ENCODE measurements at regions not wholly inside any gene's neighbourhood (a gene's known extent, or its start where the extent isn't known, plus 50 kb on each side); places are given as distances from the start of the nearest gene placed in this dataset.

DNA sequence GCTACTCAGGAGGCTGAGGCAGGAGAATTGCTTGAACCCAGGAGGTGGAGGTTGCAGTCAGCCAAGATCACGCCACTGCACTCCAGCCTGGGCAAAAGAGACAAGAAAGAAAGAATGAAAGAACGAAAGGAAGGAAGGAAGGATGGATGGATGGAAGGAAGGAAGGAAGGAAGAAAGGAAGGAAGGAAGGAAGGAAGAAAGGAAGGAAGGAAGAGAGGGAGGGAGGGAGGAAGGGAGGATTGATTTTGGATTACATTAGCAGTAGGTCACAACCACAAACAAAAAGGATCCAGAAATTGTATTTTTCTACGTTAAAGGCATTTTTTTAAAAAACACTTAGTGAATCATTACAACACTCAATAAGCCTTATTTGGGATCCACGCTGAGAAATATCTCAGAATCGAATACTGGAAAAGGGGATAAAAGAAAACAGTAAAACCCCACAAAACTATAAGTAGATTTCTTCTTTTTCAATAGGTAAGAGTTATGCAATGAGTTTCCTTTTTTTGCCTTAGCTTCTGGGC is 136.9 kb upstream of the FREM1 start:
- no TSS peak for BruUV-seq (replicated peaks)
- DNase-seq (ENCODE audit: low read depth, low spot score), result no peak
- Histone ChIP-seq H3K9me3 (ENCODE audit: control insufficient read depth, insufficient read depth, low read depth, low read length) (no peaks in the 10 kb centered on the region), H3K27ac (ENCODE audit: low read length) (no peak overlapping the region), H3K27me3 (ENCODE audit: control insufficient read depth, insufficient read depth, low read length) (no peaks in the 10 kb centered on the region), H3K4me1 (ENCODE audit: control insufficient read depth, insufficient read depth, low read length) (no peaks in the 10 kb centered on the region), H3K36me3 (ENCODE audit: control insufficient read depth, insufficient read depth, low read length) (no peaks in the 10 kb centered on the region), H3K4me3 (ENCODE audit: low read depth in 2 of 2, low read length in 2 of 2) (no peak overlapping the region)
- ChIA-PET POLR2A (no interaction called here), CTCF (no interaction called here)
- in situ Hi-C loops (cut with HindIII; ENCODE audit: low pct_unique_long_range_greater_than_20kb, low sequenced_read_pairs), result no loop called here
- ATAC-seq, result no peak
- intact Hi-C loops (cut with micrococcal nuclease; ENCODE audit: unreplicated experiment), result no loop called here
- no peak for TF ChIP-seq POLR2AphosphoS5 (IDR thresholded peaks at IDR 0.05; ENCODE audit: low read depth, low read length)
- TF ChIP-seq, protein P1, sequence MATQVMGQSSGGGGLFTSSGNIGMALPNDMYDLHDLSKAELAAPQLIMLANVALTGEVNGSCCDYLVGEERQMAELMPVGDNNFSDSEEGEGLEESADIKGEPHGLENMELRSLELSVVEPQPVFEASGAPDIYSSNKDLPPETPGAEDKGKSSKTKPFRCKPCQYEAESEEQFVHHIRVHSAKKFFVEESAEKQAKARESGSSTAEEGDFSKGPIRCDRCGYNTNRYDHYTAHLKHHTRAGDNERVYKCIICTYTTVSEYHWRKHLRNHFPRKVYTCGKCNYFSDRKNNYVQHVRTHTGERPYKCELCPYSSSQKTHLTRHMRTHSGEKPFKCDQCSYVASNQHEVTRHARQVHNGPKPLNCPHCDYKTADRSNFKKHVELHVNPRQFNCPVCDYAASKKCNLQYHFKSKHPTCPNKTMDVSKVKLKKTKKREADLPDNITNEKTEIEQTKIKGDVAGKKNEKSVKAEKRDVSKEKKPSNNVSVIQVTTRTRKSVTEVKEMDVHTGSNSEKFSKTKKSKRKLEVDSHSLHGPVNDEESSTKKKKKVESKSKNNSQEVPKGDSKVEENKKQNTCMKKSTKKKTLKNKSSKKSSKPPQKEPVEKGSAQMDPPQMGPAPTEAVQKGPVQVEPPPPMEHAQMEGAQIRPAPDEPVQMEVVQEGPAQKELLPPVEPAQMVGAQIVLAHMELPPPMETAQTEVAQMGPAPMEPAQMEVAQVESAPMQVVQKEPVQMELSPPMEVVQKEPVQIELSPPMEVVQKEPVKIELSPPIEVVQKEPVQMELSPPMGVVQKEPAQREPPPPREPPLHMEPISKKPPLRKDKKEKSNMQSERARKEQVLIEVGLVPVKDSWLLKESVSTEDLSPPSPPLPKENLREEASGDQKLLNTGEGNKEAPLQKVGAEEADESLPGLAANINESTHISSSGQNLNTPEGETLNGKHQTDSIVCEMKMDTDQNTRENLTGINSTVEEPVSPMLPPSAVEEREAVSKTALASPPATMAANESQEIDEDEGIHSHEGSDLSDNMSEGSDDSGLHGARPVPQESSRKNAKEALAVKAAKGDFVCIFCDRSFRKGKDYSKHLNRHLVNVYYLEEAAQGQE (IDR thresholded peaks at IDR 0.05; ENCODE audit: insufficient read depth in 1 of 2, low read depth in 2 of 2, low read length in 1 of 2), result no peak
- TF ChIP-seq, protein P2, sequence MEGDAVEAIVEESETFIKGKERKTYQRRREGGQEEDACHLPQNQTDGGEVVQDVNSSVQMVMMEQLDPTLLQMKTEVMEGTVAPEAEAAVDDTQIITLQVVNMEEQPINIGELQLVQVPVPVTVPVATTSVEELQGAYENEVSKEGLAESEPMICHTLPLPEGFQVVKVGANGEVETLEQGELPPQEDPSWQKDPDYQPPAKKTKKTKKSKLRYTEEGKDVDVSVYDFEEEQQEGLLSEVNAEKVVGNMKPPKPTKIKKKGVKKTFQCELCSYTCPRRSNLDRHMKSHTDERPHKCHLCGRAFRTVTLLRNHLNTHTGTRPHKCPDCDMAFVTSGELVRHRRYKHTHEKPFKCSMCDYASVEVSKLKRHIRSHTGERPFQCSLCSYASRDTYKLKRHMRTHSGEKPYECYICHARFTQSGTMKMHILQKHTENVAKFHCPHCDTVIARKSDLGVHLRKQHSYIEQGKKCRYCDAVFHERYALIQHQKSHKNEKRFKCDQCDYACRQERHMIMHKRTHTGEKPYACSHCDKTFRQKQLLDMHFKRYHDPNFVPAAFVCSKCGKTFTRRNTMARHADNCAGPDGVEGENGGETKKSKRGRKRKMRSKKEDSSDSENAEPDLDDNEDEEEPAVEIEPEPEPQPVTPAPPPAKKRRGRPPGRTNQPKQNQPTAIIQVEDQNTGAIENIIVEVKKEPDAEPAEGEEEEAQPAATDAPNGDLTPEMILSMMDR (IDR thresholded peaks at IDR 0.05), result no peak

DNA sequence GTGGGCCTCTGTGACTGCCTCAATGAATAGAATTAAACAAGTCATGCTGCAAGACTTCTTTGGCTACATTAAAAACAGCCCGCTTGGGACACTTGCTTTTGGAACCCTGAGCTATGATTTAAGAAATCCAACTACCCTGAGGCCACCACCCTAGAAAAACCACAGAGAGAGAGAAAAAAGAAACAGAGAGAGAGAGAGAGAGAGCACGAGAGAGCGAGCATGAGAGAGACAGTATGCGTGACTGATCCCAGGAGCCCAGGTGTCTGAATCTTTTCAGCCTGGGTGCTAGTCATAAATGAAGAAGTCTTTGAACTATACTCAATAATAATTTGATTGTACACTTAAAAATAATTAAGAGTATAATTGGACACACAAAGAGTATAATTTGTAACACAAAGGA is 123.1 kb upstream of the FREM1 start:
- DNase-seq (ENCODE audit: low read depth, low spot score) (no peak), ATAC-seq (no peak)
- TF ChIP-seq, protein P2 (IDR thresholded peaks at IDR 0.05), result no peak
- TF ChIP-seq TCF7L2 (IDR thresholded peaks at IDR 0.05; ENCODE audit: low read depth, low read length) (no peak), POLR2AphosphoS5 (IDR thresholded peaks at IDR 0.05; ENCODE audit: low read depth, low read length) (no peak), SIN3A (IDR thresholded peaks at IDR 0.05; ENCODE audit: borderline replicate concordance, insufficient read depth, low read depth, low read length) (no peak)
- TF ChIP-seq, protein P1 (IDR thresholded peaks at IDR 0.05; ENCODE audit: insufficient read depth in 1 of 2, low read depth in 2 of 2, low read length in 1 of 2), result no peak
- Histone ChIP-seq H3K36me3 (ENCODE audit: control insufficient read depth, insufficient read depth, low read length) (no peaks in the 10 kb centered on the region), H3K27me3 (ENCODE audit: control insufficient read depth, insufficient read depth, low read length) (no peaks in the 10 kb centered on the region), H3K27ac (ENCODE audit: low read length) (no peak overlapping the region), H3K4me1 (ENCODE audit: control insufficient read depth, insufficient read depth, low read length) (no peaks in the 10 kb centered on the region), H3K9me3 (ENCODE audit: control insufficient read depth, insufficient read depth, low read depth, low read length) (no peaks in the 10 kb centered on the region), H3K4me3 (ENCODE audit: low read depth in 2 of 2, low read length in 2 of 2) (no peak overlapping the region)
- in situ Hi-C loops (cut with HindIII; ENCODE audit: low pct_unique_long_range_greater_than_20kb, low sequenced_read_pairs) (no loop called here), intact Hi-C loops (cut with micrococcal nuclease; ENCODE audit: unreplicated experiment) (no loop called here)
- BruUV-seq (replicated peaks), result no TSS peak
- ChIA-PET CTCF (no interaction called here), POLR2A (no interaction called here)
